Lower lobe of right lung (tissue), 2 donors: ENCODE measurements at regions not wholly inside any gene's neighbourhood (a gene's known extent, or its start where the extent isn't known, plus 50 kb on each side); places are given as distances from the start of the nearest gene placed in this dataset.

Source experiments
- ATAC-seq, 2 donors: fragments of 200-7000 bp; cut with Tn5 transposase; one replicate each; pipeline ENCODE4 v1.9.1; 2020 to 2022; ENCODE audit warnings: mild to moderate bottlenecking in 2 of 2, moderate library complexity in 2 of 2
- DNase-seq: peaks from one replicate; pipeline ENCODE4 v3.0.0-alpha.2; 2020
- H3K27ac ChIP-seq: fragments of 200-600 bp; one replicate; pipeline ENCODE4 v1.8.0; 2022
- H3K27me3 ChIP-seq: fragments of 200-600 bp; one replicate; pipeline ENCODE4 v1.8.0; 2022; ENCODE audit warnings: low read depth
- H3K36me3 ChIP-seq: fragments of 200-600 bp; one replicate; pipeline ENCODE4 v1.8.0; 2022; ENCODE audit warnings: mild to moderate bottlenecking
- H3K4me1 ChIP-seq: fragments of 200-600 bp; one replicate; pipeline ENCODE4 v1.8.0; 2022
- H3K4me3 ChIP-seq: fragments of 200-600 bp; one replicate; pipeline ENCODE4 v1.8.0; 2022; ENCODE audit warnings: mild to moderate bottlenecking
- H3K9me3 ChIP-seq: fragments of 200-600 bp; one replicate; pipeline ENCODE4 v1.8.0; 2022
- CTCF ChIP-seq: fragments of 200-600 bp; IDR thresholded peaks from one replicate; pipeline ENCODE4 v1.8.0; 2022; ENCODE audit warnings: antibody characterized with exemption, mild to moderate bottlenecking
- intact Hi-C: fragments of 100-400 bp; cut with DNase I; formaldehyde crosslinking; loops from one replicate; pipeline ENCODE4 v1.11.0; 2022
- donor health status: DM: no; HTN: yes; CAD: no; lungs with severe emphysema.

- H3K27me3 ChIP-seq: no peaks in the 10 kb centered on the region
- no peak for TF ChIP-seq CTCF
- DNase-seq: no peak
- intact Hi-C loops: no loop called here
- H3K36me3 ChIP-seq: no peaks in the 10 kb centered on the region
- ATAC-seq: no peak
- no peak overlapping the region for H3K27ac ChIP-seq
- H3K4me1 ChIP-seq: peaks cover 19% of the 10 kb centered on the region
- H3K9me3 ChIP-seq: no peaks in the 10 kb centered on the region
- no peak overlapping the region for H3K4me3 ChIP-seq
Observed at GRCh38 chr9:91042024-91042423, 240.4 kb downstream of the SYK start.

GRCh38 chr9:91042541-91042940, 240.9 kb downstream of the SYK start:
- Histone ChIP-seq H3K36me3 (no peaks in the 10 kb centered on the region), H3K27me3 (no peaks in the 10 kb centered on the region), H3K27ac (no peak overlapping the region), H3K4me1 (peaks cover 14% of the 10 kb centered on the region), H3K9me3 (no peaks in the 10 kb centered on the region), H3K4me3 (no peak overlapping the region)
- DNase-seq: no peak
- ATAC-seq: no peak
- intact Hi-C loops: no loop called here
- TF ChIP-seq CTCF: no peak

DNA sequence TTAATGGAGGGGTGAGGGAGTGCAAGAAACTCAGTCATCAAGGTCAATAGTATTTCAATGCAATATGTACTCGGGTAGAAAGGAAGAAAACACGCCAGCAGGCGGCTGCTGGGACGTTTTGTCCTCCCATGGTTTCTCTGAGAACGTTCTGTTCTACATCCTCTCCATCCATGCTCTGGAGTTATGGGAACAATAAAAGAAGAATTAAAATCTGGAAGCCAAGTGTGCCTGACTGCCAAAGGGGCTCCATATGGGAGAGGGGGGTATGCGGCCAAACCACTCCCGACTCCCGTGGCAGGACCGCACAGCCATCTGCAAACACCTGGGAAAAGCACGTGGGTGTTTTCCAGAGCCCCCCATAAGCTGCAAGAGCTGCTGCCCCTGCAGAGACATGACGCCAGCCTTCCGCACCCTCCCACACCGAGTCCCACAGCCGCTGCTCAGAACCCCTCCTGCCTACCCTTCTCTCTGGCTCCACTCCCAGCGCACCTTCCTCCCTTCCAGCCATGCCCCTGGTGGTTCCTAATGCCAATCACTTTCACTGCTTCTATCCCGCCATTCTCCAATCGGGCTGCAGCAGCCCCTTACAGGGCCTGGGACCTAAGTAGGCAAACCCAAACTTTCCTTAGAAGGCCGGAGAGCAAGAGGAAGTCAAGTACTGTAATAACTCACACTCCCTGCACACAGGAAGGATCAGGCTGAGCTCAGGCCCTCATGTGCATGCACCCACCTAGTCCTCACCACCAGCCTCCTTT, 241.6 kb downstream of the SYK start:
- no peak for TF ChIP-seq CTCF
- Histone ChIP-seq H3K4me3 (no peak overlapping the region), H3K27ac (no peak overlapping the region), H3K4me1 (peaks cover 7% of the 10 kb centered on the region), H3K36me3 (no peaks in the 10 kb centered on the region), H3K27me3 (no peaks in the 10 kb centered on the region), H3K9me3 (no peaks in the 10 kb centered on the region)
- intact Hi-C loops: no loop called here
- DNase-seq: no peak
- ATAC-seq: peak; percentile 6 to 15

DNA sequence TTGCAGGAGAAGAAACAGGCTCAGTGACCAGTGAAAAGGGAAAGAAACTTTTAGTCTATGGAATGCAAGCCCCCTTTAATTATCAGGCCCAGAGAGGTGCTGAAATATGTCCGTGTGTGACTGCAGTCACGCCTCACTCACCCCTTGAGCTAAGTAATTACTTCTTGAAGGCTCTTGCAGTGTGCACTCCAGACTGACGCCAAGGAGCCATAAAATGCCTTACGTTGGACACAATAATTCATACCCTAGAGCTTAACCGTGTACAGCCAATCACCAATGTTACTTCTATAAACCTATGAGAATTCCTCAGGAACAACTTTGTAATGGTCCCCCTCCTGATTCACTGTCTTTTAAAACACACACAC, 242.2 kb downstream of the SYK start:
- DNase-seq: no peak
- intact Hi-C loops: no loop called here
- Histone ChIP-seq H3K36me3 (no peaks in the 10 kb centered on the region), H3K4me3 (no peak overlapping the region), H3K27me3 (no peaks in the 10 kb centered on the region), H3K4me1 (peaks cover 2% of the 10 kb centered on the region), H3K9me3 (no peaks in the 10 kb centered on the region), H3K27ac (no peak overlapping the region)
- ATAC-seq: peak; percentile 65 to 77
- no peak for TF ChIP-seq CTCF

GRCh38 chr9:91044354-91044753, 242.7 kb downstream of the SYK start:
- Histone ChIP-seq H3K27me3 (no peaks in the 10 kb centered on the region), H3K4me1 (no peaks in the 10 kb centered on the region), H3K9me3 (no peaks in the 10 kb centered on the region), H3K36me3 (no peaks in the 10 kb centered on the region), H3K27ac (no peak overlapping the region), H3K4me3 (no peak overlapping the region)
- no peak for TF ChIP-seq CTCF
- DNase-seq (no peak), ATAC-seq (peak; percentile 13 to 18)
- intact Hi-C loops: no loop called here
